DND-41 (cell line): ENCODE measurements at regions not wholly inside any gene's neighbourhood (a gene's known extent, or its start where the extent isn't known, plus 50 kb on each side); places are given as distances from the start of the nearest gene placed in this dataset.

ENCODE experiments used
- CTCF ChIP-seq: IDR thresholded peaks from 2 replicates; pipeline ENCODE4 v1.5.1; 2012; ENCODE audit warnings: borderline replicate concordance, low read length, moderate library complexity, mild to moderate bottlenecking; ENCODE audit not compliant: poor library complexity, severe bottlenecking; ENCODE audit errors: extremely low read depth
- EZH2 ChIP-seq: IDR thresholded peaks from 3 replicates; pipeline ENCODE4 v1.6.1; 2012; ENCODE audit warnings: borderline replicate concordance, low read depth, mild to moderate bottlenecking, moderate library complexity, low read length, inconsistent platforms; ENCODE audit not compliant: severe bottlenecking

GRCh38 chr3:74402821-74403220, 211.6 kb downstream of the CNTN3 start:
- TF ChIP-seq CTCF = no peak
- TF ChIP-seq EZH2 = no peak
